OCI-LY1 (cell line): ENCODE measurements at regions not wholly inside any gene's neighbourhood (a gene's known extent, or its start where the extent isn't known, plus 50 kb on each side); places are given as distances from the start of the nearest gene placed in this dataset.

Experiments
- EZH2 ChIP-seq: fragments of 200-600 bp; sonication (generic), shearing (Covaris generic); IDR thresholded peaks from 2 replicates; pipeline ENCODE4 v1.8.0; 2017; ENCODE audit warnings: borderline replicate concordance, mixed run types, mild to moderate bottlenecking, antibody characterized with exemption, low read length, moderate library complexity, mixed read lengths
- TF ChIP-seq, protein P1 (sequence below): fragments of 200-600 bp; sonication (generic), shearing (Covaris generic); IDR thresholded peaks from 2 replicates; pipeline ENCODE4 v1.5.1; 2017; ENCODE audit warnings: mild to moderate bottlenecking, antibody characterized with exemption, low read length, moderate library complexity, mixed read lengths

GRCh38 chr16:80437707-80438106 lies 103.1 kb upstream of the DYNLRB2 start:
- TF ChIP-seq, protein P1, sequence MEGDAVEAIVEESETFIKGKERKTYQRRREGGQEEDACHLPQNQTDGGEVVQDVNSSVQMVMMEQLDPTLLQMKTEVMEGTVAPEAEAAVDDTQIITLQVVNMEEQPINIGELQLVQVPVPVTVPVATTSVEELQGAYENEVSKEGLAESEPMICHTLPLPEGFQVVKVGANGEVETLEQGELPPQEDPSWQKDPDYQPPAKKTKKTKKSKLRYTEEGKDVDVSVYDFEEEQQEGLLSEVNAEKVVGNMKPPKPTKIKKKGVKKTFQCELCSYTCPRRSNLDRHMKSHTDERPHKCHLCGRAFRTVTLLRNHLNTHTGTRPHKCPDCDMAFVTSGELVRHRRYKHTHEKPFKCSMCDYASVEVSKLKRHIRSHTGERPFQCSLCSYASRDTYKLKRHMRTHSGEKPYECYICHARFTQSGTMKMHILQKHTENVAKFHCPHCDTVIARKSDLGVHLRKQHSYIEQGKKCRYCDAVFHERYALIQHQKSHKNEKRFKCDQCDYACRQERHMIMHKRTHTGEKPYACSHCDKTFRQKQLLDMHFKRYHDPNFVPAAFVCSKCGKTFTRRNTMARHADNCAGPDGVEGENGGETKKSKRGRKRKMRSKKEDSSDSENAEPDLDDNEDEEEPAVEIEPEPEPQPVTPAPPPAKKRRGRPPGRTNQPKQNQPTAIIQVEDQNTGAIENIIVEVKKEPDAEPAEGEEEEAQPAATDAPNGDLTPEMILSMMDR, result no peak
- no peak for TF ChIP-seq EZH2
